Activated T-cell treated with anti-CD3 and anti-CD28 coated beads, Interleukin-2, amount 50 U/mL, for 72 hours (primary cell): ENCODE measurements at regions not wholly inside any gene's neighbourhood (a gene's known extent, or its start where the extent isn't known, plus 50 kb on each side); places are given as distances from the start of the nearest gene placed in this dataset.

Source experiments
- ATAC-seq, 2 donors: fragments of 150-1000 bp; cut with Tn5 transposase; replicated peaks in 1 of 2; 2 replicates each; pipeline ENCODE4 v1.10.0; 2021; ENCODE audit warnings: moderate library complexity in 2 of 2, mild to moderate bottlenecking in 1 of 2
- DNase-seq, 2 donors: peaks; one replicate each; pipeline ENCODE4 v3.0.0; 2021 to 2022; ENCODE audit warnings: mixed read lengths in 1 of 2
- H3K27ac Mint-ChIP-seq: one replicate; pipeline ENCODE4 v1.8.0; 2022; ENCODE audit warnings: mild to moderate bottlenecking, moderate library complexity, mixed read lengths
- H3K27me3 Mint-ChIP-seq: one replicate; pipeline ENCODE4 v1.8.0; 2022; ENCODE audit warnings: low read depth, mixed read lengths
- H3K36me3 Mint-ChIP-seq, 2 donors: one replicate each; pipeline ENCODE4 v1.8.0; 2022; ENCODE audit warnings: mixed read lengths in 2 of 2, mild to moderate bottlenecking in 1 of 2; ENCODE audit not compliant: insufficient read depth in 2 of 2
- H3K4me1 Mint-ChIP-seq: one replicate; pipeline ENCODE4 v1.8.0; 2022; ENCODE audit warnings: low read depth, mixed read lengths
- H3K4me3 Mint-ChIP-seq, 2 donors: one replicate each; pipeline ENCODE4 v1.8.0; 2022; ENCODE audit warnings: mild to moderate bottlenecking in 2 of 2, mixed read lengths in 2 of 2, moderate library complexity in 2 of 2
- H3K9me3 Mint-ChIP-seq, 2 donors: one replicate each; pipeline ENCODE4 v1.8.0; 2022; ENCODE audit warnings: mixed read lengths in 2 of 2

DNA sequence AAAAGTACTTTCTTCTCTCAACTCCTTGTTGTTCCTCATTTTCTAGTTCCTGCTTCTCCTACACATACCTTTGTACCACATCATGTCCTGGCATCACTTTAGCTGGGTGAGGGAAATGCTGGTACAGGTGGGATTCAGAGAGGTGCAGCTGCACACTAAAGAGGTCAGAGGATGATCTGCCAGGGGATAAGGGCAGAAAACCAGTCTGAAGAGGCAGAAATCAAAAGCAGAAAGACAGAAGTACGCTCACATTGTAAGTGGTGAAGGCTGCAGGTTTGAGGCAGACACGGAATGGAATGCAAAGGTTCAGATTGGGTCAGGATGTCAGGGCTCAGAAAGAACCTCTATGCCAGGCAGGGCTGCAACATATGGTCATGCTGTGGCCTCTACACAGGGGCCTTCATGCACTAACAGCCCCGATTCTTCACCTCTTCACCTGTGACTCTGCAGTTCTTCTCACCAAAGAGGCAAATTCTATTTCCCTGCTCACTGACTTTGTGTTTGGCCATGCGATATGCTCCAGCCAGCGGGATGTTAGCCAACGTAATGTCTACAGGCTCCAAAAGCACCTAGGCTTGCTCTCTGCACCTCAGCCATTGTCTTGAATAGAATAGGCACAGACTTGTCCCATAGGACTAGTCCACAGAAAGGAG is 373.7 kb downstream of the NXPE2 start:
- peaks cover 2 to 16% of the 10 kb centered on the region in 2 donors for H3K9me3 Mint-ChIP-seq
- H3K4me3 Mint-ChIP-seq = no peak overlapping the region
- DNase-seq = no peak
- H3K4me1 Mint-ChIP-seq = no peaks in the 10 kb centered on the region
- peaks cover 1 to 5% of the 10 kb centered on the region in 2 donors for H3K36me3 Mint-ChIP-seq
- H3K27ac Mint-ChIP-seq = no peak overlapping the region
- ATAC-seq = no peak
- peaks cover 10% of the 10 kb centered on the region for H3K27me3 Mint-ChIP-seq

DNA sequence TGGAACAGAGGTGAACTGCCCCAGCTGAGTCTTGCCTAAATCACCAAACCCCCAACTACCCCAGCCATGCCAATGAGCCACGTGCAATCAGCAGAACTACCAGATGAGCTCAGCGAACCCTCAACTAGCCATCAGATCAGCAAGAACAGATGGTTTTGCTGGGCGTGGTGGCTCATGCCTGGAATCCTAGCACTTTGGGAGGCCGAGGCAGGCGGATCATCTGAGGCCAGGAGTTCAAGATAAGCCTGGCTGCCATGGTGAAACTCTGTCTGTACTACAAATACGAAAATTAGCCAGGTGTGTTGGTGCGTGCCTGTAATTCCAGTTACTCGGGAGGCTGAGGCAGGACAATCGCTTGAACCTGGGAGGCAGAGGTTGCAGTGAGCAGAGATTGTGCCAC is 374.3 kb downstream of the NXPE2 start:
- Mint-ChIP-seq H3K36me3 (peaks cover 1 to 5% of the 10 kb centered on the region in 2 donors), H3K27me3 (peaks cover 5% of the 10 kb centered on the region), H3K9me3 (peaks cover 2 to 17% of the 10 kb centered on the region in 2 donors), H3K4me3 (no peak overlapping the region), H3K4me1 (no peaks in the 10 kb centered on the region), H3K27ac (no peak overlapping the region)
- ATAC-seq (no peak), DNase-seq (no peak)

- ATAC-seq = no peak
- no peak for DNase-seq
- Mint-ChIP-seq H3K36me3 (peaks cover 1 to 5% of the 10 kb centered on the region in 2 donors), H3K27ac (no peak overlapping the region), H3K4me1 (no peaks in the 10 kb centered on the region), H3K4me3 (no peak overlapping the region), H3K9me3 (peaks cover 2 to 13% of the 10 kb centered on the region in 2 donors), H3K27me3 (no peaks in the 10 kb centered on the region)
These were observed 376.5 kb downstream of the NXPE2 start for GRCh38 chr11:115054570-115055538.

- Mint-ChIP-seq H3K4me1 (no peaks in the 10 kb centered on the region), H3K36me3 (peaks cover 1 to 5% of the 10 kb centered on the region in 2 donors), H3K27ac (no peak overlapping the region), H3K27me3 (no peaks in the 10 kb centered on the region), H3K4me3 (no peak overlapping the region), H3K9me3 (peaks cover 2 to 13% of the 10 kb centered on the region in 2 donors)
- DNase-seq (no peak), ATAC-seq (no peak)
These were observed 378.2 kb downstream of the NXPE2 start for GRCh38 chr11:115056514-115056913.

DNA sequence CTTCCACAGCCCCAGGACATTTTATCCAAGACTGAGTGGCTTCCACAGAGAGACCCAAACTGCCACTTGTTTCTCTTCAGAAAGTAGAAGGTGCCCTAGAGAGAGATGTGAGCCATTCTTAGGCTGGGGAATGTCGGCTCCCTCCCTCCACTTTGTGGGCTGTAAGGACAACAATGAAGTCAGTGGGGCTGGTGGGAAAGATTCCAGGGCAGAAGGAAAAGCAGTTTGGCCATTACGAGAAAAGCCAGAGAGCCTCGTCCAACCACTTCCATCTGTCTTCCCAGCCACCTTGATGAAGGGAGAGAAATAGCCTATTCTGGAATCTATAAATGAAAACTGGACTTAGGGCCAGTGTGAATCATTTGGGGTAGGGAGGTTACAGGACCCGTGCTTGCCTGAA is 382.5 kb downstream of the NXPE2 start:
- no peak overlapping the region for H3K4me3 Mint-ChIP-seq
- no peak for ATAC-seq
- peaks cover 2 to 11% of the 10 kb centered on the region in 2 donors for H3K9me3 Mint-ChIP-seq
- DNase-seq = no peak
- no peaks in the 10 kb centered on the region for H3K4me1 Mint-ChIP-seq
- peaks cover 12% of the 10 kb centered on the region for H3K27me3 Mint-ChIP-seq
- H3K36me3 Mint-ChIP-seq = peaks cover 1 to 5% of the 10 kb centered on the region in 2 donors
- H3K27ac Mint-ChIP-seq = no peak overlapping the region

DNA sequence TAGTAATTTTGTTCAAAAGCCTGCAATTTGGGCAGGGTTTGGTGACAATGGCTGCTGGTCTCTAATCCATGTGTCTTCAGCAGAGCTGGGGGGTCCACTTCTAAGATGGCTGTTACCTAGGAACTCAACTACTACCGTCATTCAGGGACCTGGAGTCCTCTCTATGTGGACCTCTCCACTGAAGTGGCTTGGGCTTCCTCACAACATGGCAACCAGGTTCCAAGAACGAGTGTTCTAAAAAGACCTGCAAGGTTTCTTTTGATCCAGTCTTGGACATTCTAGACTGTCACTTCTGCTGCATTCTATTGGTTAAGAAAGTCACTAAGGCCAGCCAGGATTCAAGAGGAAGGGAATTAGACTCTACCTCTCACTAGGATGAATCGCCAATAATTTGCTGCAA is 387.0 kb downstream of the NXPE2 start:
- ATAC-seq = no peak

DNA sequence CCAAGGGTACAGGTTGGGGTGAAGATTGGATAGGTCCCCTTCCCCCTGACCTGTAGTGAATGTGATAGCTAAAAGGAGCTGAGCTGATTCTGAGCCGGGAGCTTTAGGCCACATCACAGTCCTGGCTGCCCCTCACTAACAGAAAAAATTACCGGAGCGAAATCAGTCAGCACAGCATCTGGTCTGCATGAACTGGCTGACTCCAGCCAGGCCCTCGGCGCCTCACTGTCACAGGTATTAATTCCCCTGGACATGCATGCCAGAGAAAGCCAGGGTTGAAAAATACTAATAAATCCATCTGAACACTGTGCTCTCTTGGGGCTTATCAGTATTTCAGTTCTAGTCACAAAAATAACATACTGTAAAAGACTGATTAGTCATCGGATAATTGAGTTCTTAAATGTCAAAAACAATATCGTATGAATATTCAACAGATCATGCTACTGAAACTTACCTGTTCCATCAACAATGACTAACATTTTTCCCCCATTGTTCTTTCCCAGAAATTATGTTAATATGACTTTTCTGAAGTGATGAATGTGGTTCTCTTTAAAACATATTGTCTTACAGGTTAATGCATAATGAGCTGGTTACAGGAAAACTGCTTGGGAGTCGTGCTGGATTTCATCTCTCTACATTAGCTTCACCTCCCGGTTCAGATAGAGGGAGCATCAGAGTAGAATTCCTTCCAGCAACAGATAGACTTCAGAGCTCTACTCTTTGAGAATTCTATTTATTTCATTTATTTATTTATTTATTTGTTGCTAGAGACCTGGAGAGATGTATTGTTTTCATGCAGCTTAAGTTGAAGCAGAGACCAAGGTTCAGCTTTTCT is 387.7 kb downstream of the NXPE2 start:
- no peak overlapping the region for H3K4me3 Mint-ChIP-seq
- H3K27me3 Mint-ChIP-seq = peaks cover 12% of the 10 kb centered on the region
- DNase-seq (no peak), ATAC-seq (no peak)
- H3K4me1 Mint-ChIP-seq = no peaks in the 10 kb centered on the region
- H3K36me3 Mint-ChIP-seq = no peaks in the 10 kb centered on the region
- no peak overlapping the region for H3K27ac Mint-ChIP-seq
- H3K9me3 Mint-ChIP-seq = no peaks in the 10 kb centered on the region

More for the DNA sequence above, 387.0 kb downstream of the NXPE2 start:
- no peaks in the 10 kb centered on the region for H3K4me1 Mint-ChIP-seq
- H3K9me3 Mint-ChIP-seq = no peaks in the 10 kb centered on the region
- no peak overlapping the region for H3K4me3 Mint-ChIP-seq
- H3K27ac Mint-ChIP-seq = no peak overlapping the region
- DNase-seq = no peak
- no peaks in the 10 kb centered on the region for H3K36me3 Mint-ChIP-seq
- H3K27me3 Mint-ChIP-seq = peaks cover 12% of the 10 kb centered on the region

- ATAC-seq (no peak), DNase-seq (no peak)
- Mint-ChIP-seq H3K27ac (no peak overlapping the region), H3K4me3 (no peak overlapping the region), H3K9me3 (no peaks in the 10 kb centered on the region), H3K36me3 (no peaks in the 10 kb centered on the region), H3K27me3 (peaks cover 9% of the 10 kb centered on the region), H3K4me1 (no peaks in the 10 kb centered on the region)
These were observed 389.1 kb downstream of the NXPE2 start for GRCh38 chr11:115067471-115067870.

- Mint-ChIP-seq H3K4me1 (no peaks in the 10 kb centered on the region), H3K27ac (no peak overlapping the region), H3K36me3 (no peaks in the 10 kb centered on the region), H3K27me3 (peaks cover 3% of the 10 kb centered on the region), H3K9me3 (no peaks in the 10 kb centered on the region), H3K4me3 (no peak overlapping the region)
- DNase-seq = no peak
- ATAC-seq = no peak
These were observed 389.7 kb downstream of the NXPE2 start for GRCh38 chr11:115067900-115068530.

DNA sequence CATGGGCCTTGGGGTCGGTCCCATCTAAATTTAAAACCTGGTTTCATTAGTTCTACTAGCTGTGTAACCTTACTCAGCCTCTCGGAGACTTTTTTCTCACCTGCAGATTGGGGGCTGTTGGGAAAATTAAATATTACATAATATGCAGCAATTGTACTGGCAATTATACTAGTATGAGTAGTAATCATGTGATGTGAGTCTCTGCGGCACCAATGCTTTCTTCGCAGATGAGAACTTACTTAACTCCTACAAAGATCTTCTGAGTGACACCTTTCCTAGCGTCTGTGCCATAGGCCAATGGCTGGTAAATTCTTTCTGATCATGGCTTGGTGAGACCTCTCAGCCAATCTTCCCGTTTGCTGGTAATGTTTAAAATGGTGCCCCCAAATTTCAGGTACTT is 391.3 kb downstream of the NXPE2 start:
- Mint-ChIP-seq H3K27me3 (no peaks in the 10 kb centered on the region), H3K4me1 (no peaks in the 10 kb centered on the region), H3K27ac (no peak overlapping the region), H3K9me3 (no peaks in the 10 kb centered on the region), H3K36me3 (no peaks in the 10 kb centered on the region), H3K4me3 (no peak overlapping the region)
- DNase-seq (no peak), ATAC-seq (no peak)

DNA sequence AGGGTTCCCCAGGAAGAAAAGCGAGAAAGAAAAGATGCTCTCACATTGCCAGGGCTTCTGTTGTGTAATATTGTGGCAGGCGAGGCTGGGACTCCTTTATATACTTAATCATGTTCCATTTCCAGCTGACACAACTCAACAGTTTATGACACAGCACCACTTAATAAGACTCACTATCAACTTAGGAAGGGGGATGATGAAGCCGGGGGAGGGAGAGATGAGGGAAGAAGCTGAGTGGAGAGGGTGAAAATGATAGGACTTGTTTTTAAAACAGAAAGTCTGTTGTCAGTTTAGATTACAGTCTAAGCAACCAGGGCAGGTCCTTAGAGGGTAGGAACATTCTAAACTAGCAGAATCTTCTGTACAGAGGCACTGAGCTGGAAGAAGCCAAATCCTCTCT is 397.0 kb downstream of the NXPE2 start:
- H3K4me3 Mint-ChIP-seq = no peak overlapping the region
- no peaks in the 10 kb centered on the region for H3K27me3 Mint-ChIP-seq
- no peak for ATAC-seq
- DNase-seq = no peak
- H3K9me3 Mint-ChIP-seq = no peaks in the 10 kb centered on the region
- no peaks in the 10 kb centered on the region for H3K36me3 Mint-ChIP-seq
- H3K27ac Mint-ChIP-seq = no peak overlapping the region
- H3K4me1 Mint-ChIP-seq = no peaks in the 10 kb centered on the region

DNA sequence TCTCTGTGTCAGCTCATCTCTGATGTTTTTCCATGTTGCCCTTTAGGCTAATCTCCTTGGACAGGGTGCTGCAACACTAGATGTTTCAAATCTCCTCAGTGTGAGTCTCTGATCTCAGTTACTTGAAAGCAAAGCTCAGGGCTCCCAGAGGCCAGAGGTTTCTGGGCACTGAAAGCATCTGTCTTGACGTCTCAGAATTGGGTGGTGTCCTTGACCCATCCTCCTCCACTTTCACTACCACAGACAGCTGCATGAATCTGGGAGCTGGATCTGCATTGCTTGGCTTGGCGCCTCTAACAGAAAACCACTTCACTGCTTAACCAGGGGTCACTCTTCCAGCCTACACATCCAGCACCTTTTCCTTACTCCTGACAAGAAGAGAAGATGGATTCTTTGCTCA is 399.4 kb downstream of the NXPE2 start:
- Mint-ChIP-seq H3K27me3 (no peaks in the 10 kb centered on the region), H3K9me3 (no peaks in the 10 kb centered on the region), H3K27ac (no peak overlapping the region), H3K4me3 (no peak overlapping the region), H3K4me1 (no peaks in the 10 kb centered on the region), H3K36me3 (no peaks in the 10 kb centered on the region)
- DNase-seq (no peak), ATAC-seq (no peak)
